ENCODE measurements at regions not wholly inside any gene's neighbourhood (a gene's known extent, or its start where the extent isn't known, plus 50 kb on each side); places are given as distances from the start of the nearest gene placed in this dataset.

GRCh38 chr3:150148227-150148626, 177.5 kb upstream of the PFN2 start:
- no peak for TF ChIP-seq POLR2AphosphoS5 (IDR thresholded peaks at IDR 0.05; ENCODE audit: low read depth, low read length)
- TF ChIP-seq POLR2A (IDR thresholded peaks at IDR 0.05; ENCODE audit: low read depth, low read length): no peak
- no peak for TF ChIP-seq TAF1 (IDR thresholded peaks at IDR 0.05; ENCODE audit: borderline replicate concordance, low read depth, low read length)

Data from GM12892 (cell line).